ENCODE measurements at regions not wholly inside any gene's neighbourhood (a gene's known extent, or its start where the extent isn't known, plus 50 kb on each side); places are given as distances from the start of the nearest gene placed in this dataset.
"Not testable (repeated sequence)": the region's sequence is repeated elsewhere in the genome, so short reads cannot be mapped to it uniquely, and the experiment has no call there.

- no peak for DNase-seq (ENCODE audit: low read depth, low spot score)
These were observed 157.6 kb upstream of the PKN2 start for GRCh38 chr1:88526456-88526855.

GRCh38 chr1:88528792-88529191 lies 155.3 kb upstream of the PKN2 start:
- no peak for DNase-seq (ENCODE audit: low read depth, low spot score)

GRCh38 chr1:88529581-88529980 lies 154.5 kb upstream of the PKN2 start:
- no peak for DNase-seq (ENCODE audit: low read depth, low spot score)

GRCh38 chr1:88530246-88530645 lies 153.8 kb upstream of the PKN2 start:
- DNase-seq (ENCODE audit: low read depth, low spot score) = no peak

GRCh38 chr1:88537787-88538186 lies 146.3 kb upstream of the PKN2 start:
- no peak for DNase-seq (ENCODE audit: low read depth, low spot score)

- DNase-seq (ENCODE audit: low read depth, low spot score) = no peak
These were observed 145.7 kb upstream of the PKN2 start for GRCh38 chr1:88538222-88538899.

- DNase-seq (ENCODE audit: low read depth, low spot score) = no peak
These were observed 143.8 kb upstream of the PKN2 start for GRCh38 chr1:88540255-88540654.

- no peak for DNase-seq (ENCODE audit: low read depth, low spot score)
These were observed 142.5 kb upstream of the PKN2 start for GRCh38 chr1:88541596-88541995.

GRCh38 chr1:88544195-88544594 lies 139.9 kb upstream of the PKN2 start:
- DNase-seq (ENCODE audit: low read depth, low spot score) = no peak

- peak; percentile 14 for DNase-seq (ENCODE audit: low read depth, low spot score)
These were observed 134.5 kb upstream of the PKN2 start for GRCh38 chr1:88549536-88549935.

GRCh38 chr1:88552226-88552625 lies 131.8 kb upstream of the PKN2 start:
- DNase-seq (ENCODE audit: low read depth, low spot score) = no peak

- DNase-seq (ENCODE audit: low read depth, low spot score) = no peak
These were observed 127.1 kb upstream of the PKN2 start for GRCh38 chr1:88557014-88557413.

- no peak for DNase-seq (ENCODE audit: low read depth, low spot score)
These were observed 123.5 kb upstream of the PKN2 start for GRCh38 chr1:88560621-88561020.

GRCh38 chr1:88562991-88563390 lies 121.1 kb upstream of the PKN2 start:
- no peak for DNase-seq (ENCODE audit: low read depth, low spot score)

GRCh38 chr1:88566615-88567387 lies 117.3 kb upstream of the PKN2 start:
- no peak for DNase-seq (ENCODE audit: low read depth, low spot score)

GRCh38 chr1:88571506-88571905 lies 112.6 kb upstream of the PKN2 start:
- DNase-seq (ENCODE audit: low read depth, low spot score) = no peak

GRCh38 chr1:88579598-88579997 lies 104.5 kb upstream of the PKN2 start:
- DNase-seq (ENCODE audit: low read depth, low spot score) = no peak

- peak; percentile 33 for DNase-seq (ENCODE audit: low read depth, low spot score)
These were observed 102.4 kb upstream of the PKN2 start for GRCh38 chr1:88581703-88582102.

- DNase-seq (ENCODE audit: low read depth, low spot score) = no peak
These were observed 90.7 kb upstream of the PKN2 start for GRCh38 chr1:88593358-88593757.

- DNase-seq (ENCODE audit: low read depth, low spot score) = peak; percentile 39
These were observed 88.6 kb upstream of the PKN2 start for GRCh38 chr1:88595355-88596002.

- not testable (repeated sequence) for DNase-seq (ENCODE audit: low read depth, low spot score)
These were observed 86.1 kb upstream of the PKN2 start for GRCh38 chr1:88597973-88598372.

GRCh38 chr1:88608139-88608943 lies 75.7 kb upstream of the PKN2 start:
- peak; percentile 39 for DNase-seq (ENCODE audit: low read depth, low spot score)

Measured in astrocyte of the hippocampus (primary cell).